GM18861 (cell line): ENCODE measurements at regions not wholly inside any gene's neighbourhood (a gene's known extent, or its start where the extent isn't known, plus 50 kb on each side); places are given as distances from the start of the nearest gene placed in this dataset.
"Not testable (repeated sequence)": the region's sequence is repeated elsewhere in the genome, so short reads cannot be mapped to it uniquely, and the experiment has no call there.

Experiments
- ATAC-seq: cut with Tn5 transposase; IDR thresholded peaks from one replicate; pipeline ENCODE4 v1.9.1; 2021; ENCODE audit not compliant: unreplicated experiment

DNA sequence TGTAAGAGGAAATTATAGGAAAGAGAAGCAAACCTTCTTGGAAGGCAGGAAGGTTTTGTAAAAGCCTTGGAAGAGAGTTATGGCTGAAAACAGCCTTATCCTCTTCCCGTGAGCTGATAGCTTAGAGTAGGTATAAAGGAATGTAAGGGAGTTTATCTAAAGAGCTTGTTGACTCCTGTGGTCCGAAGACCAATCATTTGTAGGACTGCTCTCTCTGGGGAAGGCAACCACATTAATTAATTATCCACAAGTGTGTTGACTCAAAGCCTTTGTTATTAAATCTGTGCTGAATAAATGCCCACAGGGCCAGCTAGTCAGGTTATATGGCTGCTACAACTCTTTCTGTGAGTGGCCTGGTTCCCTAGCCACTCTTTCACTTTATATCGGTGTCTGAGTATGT is 452.1 kb upstream of the RASGRP1 start:
- ATAC-seq = no peak

GRCh38 chr15:39018966-39019365 is 454.4 kb upstream of the RASGRP1 start:
- no peak for ATAC-seq

DNA sequence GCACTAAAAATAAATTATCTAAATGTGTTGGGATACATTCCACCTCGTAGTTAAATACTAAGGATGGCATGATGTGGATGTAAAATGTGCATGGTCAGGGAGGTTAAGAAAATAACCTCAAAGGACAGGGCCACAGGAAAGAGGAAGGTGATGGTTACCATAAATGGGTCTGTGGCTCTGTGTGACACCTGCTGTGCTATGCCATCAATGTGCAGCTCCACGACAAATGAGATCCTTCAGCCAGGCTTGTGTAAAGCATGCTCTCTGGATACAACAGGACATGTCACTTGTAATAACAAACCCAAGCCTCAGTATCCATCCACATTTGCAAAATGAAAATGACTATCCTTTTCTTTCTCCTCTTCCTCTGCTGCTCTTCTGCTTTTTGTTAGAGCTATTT is 456.7 kb upstream of the RASGRP1 start:
- no peak for ATAC-seq

GRCh38 chr15:39022532-39023305 is 458.1 kb upstream of the RASGRP1 start:
- ATAC-seq = no peak

GRCh38 chr15:39025321-39025720 is 460.7 kb upstream of the RASGRP1 start:
- ATAC-seq = no peak

- no peak for ATAC-seq
These were observed 461.3 kb upstream of the RASGRP1 start for GRCh38 chr15:39025881-39026280.

- no peak for ATAC-seq
These were observed 463.5 kb upstream of the RASGRP1 start for GRCh38 chr15:39028069-39028468.

- no peak for ATAC-seq
These were observed 465.1 kb upstream of the RASGRP1 start for GRCh38 chr15:39029741-39030140.

DNA sequence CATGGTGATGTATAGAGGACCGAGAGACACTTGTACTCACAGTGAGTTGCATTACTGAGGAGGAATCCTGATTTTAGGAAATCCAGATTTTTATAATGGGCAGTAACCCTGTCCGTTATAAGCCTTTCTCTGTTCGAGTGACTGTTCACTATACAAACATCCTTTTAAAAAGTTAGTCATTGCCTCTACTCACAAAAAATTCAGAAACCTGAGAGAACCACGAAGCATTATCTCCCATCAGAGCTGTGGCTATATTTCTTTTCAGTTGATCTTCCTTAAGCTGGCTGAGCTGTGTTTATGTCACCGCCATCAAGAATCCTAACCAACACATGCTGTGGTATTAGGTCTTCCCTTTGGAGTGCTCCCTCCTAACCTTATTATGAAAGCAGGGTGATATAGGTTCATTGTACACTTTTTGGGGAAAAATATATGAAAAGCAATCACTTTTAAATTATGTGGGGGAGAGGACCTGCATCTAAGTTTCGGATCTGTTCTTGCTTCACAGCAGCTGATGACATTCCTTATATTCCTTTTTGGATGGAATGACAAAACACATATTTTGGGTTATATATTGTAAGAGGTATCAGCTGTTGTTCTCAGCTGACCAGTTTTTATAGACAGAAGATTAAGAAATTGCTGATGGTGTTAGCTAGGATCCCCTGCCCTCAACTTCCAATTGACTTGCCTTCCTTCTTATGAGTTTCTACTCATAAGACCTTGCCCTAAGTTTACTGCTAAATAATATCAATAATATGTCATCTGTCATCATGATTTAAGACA is 465.9 kb upstream of the RASGRP1 start:
- ATAC-seq = no peak

DNA sequence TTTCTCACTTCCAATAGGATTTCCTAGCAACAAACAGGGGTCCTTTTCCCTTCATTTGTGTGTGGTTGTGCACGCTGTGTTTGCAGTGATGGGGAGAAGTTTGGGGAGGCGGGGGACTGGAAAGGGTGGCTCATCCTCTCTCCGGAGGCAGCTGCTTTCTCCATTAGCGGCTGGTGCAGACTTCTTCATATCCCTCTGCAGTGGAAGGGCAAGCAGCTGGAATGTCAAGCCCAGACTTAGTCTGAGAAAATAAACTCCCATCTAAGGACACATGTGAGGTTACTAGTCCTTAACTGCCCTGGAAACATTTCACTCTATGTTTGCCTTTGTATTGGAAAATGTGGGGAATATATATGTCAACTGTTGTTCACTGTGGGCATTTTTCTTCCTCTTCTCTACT is 467.0 kb upstream of the RASGRP1 start:
- no peak for ATAC-seq

DNA sequence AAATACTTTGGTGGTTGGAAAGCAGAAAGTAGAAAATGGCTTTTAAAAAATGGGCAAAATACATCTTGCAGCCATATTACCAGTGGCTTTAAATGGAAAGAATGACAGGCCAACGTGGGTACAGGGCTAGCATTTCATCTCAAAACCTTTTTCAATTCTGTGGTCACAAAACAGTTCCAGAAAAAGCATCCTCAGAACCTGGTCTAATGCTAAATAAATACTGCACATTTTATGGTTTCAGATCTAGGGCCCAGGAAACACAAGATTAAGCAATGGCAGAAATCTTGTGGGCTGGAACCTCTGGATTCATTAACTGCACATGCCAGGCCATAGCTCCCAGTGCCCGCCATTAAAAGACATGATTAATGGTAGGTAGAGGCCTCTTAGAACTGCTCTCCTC is 470.2 kb upstream of the RASGRP1 start:
- no peak for ATAC-seq

DNA sequence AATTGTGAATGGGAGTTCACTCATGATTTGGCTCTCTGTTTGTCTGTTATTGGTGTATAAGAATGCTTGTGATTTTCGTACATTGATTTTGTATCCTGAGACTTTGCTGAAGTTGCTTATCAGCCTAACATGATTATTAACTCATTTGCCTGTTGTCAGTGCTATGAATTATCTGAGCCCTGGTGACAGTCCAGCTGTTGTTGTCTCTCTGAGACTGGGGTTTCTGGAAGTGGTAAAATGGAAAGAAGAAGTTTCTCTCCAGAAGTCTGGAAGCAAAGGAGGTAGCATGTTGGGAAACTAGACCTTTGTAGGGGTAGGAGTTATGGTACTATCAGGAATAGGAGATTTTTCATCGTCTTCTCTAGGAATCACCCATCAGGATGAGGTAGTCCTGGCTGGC is 473.0 kb upstream of the RASGRP1 start:
- not testable (repeated sequence) for ATAC-seq

DNA sequence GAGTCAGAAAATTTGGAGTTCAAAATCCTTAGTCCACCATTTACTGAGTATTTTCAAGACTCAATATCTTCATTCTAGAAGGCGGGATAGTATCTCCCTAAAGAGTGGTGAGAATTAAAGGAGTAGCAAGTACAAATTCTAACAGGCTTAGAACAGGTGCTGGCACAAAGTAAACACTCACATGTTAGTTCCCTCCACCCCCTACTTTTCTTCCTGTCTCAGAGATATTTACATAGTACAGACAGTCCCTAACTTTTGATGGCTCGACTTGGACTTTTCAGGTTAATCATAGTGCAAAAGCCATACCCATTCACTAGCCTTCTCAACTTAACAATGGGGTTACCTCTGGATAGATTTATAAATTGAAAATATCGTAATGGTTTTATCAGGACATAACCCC is 476.2 kb upstream of the RASGRP1 start:
- no peak for ATAC-seq

DNA sequence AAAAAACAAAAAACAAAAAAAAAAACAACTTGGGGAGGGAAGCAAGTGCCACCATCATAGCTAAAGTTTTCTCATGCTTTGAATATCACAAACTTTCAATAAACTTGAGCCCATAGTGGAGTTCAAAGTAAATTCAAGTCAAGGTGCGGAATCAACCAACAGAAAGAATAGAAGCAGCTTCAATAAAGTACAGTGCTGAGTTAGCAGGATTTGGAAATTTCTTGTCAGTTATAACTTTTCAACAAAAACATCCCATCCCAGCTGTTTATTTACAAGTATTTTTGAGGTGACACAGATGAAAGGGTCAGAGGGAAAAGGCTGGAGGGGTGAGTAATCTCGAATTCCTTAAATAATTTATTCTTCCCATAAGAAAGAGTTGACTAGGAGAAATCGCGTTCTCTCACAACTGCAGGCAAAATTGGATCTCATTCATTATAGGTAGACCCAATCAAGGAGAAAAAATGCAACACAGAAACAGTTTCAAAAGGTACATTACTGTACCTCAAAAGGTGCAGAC is 477.4 kb upstream of the RASGRP1 start:
- no peak for ATAC-seq

GRCh38 chr15:39051626-39052322 is 487.2 kb upstream of the RASGRP1 start:
- no peak for ATAC-seq

GRCh38 chr15:39052323-39052705 is 487.7 kb upstream of the RASGRP1 start:
- ATAC-seq = no peak

DNA sequence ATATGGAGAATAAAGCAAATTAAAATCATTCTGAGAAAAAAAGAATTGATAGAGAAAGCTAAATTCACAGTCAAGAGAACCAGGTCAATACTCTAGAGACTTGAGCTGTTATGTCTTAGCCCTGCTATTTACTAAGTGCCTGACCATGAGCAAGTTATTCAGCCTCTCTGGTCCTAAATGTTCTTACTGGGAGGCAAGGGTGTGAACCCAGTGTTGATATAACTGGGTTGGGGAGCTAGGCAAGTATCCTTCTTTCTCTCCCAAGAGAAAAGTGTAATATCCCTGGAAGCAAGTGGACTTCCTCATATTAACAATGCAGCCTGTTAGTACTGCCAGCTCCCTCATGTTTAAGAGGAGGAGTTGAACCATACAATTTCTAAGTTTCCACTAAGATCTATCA is 488.9 kb upstream of the RASGRP1 start:
- no peak for ATAC-seq

GRCh38 chr15:39054128-39054732 is 489.6 kb upstream of the RASGRP1 start:
- no peak for ATAC-seq

DNA sequence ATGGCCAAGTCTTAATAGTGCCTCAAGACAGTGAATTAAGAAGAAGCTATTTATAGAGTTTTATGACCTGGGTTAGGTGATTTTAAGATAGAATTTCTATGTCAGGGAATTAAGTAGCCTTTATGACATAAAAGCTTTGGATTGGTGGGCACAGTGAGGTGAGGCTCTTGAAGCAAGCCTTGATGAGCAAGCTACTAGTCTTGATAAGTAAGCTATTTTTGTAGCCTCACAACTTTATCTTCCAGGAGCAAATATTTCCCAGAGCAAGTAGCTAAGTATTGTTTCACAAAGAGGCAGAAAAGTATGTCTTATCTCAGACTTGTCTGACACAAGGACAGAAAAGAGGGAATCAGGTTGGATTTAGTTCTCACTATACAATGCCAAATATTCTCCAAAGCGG is 491.7 kb upstream of the RASGRP1 start:
- ATAC-seq = no peak

- no peak for ATAC-seq
These were observed 493.9 kb upstream of the RASGRP1 start for GRCh38 chr15:39058351-39059131.
